ENCODE measurements at regions not wholly inside any gene's neighbourhood (a gene's known extent, or its start where the extent isn't known, plus 50 kb on each side); places are given as distances from the start of the nearest gene placed in this dataset.

DNA sequence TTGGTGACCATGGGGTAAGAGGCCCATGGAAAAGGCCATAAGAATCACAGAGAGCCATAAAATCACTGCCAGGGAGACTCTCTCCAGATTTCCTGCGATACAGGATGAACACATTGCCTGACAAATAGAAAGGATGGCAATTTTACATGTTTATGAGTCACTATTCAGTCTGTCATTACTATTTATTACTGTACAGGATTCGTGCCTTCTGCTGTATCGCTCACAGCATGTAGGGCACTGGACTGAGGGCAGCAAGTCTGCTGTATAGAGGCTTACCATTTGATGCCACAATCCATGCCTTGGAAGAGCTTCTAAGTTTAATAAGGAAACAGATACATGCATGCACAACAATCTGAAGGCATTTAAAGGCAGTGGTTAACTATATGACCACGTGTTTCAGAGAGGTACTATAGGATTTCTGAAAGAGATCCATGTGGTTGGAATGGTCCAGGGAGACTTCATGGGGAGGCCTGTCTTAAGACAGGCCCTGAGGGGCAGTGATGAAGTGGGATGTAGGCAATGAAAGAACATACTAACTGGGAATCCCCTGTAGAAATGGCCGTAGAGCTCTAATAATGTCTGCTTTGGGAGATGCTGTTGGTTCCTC lies 702.4 kb upstream of the RAB6C start:
- TF ChIP-seq POLR2A (IDR thresholded peaks at IDR 0.05) = no peak
- TF ChIP-seq, protein P1, sequence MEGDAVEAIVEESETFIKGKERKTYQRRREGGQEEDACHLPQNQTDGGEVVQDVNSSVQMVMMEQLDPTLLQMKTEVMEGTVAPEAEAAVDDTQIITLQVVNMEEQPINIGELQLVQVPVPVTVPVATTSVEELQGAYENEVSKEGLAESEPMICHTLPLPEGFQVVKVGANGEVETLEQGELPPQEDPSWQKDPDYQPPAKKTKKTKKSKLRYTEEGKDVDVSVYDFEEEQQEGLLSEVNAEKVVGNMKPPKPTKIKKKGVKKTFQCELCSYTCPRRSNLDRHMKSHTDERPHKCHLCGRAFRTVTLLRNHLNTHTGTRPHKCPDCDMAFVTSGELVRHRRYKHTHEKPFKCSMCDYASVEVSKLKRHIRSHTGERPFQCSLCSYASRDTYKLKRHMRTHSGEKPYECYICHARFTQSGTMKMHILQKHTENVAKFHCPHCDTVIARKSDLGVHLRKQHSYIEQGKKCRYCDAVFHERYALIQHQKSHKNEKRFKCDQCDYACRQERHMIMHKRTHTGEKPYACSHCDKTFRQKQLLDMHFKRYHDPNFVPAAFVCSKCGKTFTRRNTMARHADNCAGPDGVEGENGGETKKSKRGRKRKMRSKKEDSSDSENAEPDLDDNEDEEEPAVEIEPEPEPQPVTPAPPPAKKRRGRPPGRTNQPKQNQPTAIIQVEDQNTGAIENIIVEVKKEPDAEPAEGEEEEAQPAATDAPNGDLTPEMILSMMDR (IDR thresholded peaks at IDR 0.05) = no peak
- no peak for TF ChIP-seq EP300 (IDR thresholded peaks at IDR 0.05)

DNA sequence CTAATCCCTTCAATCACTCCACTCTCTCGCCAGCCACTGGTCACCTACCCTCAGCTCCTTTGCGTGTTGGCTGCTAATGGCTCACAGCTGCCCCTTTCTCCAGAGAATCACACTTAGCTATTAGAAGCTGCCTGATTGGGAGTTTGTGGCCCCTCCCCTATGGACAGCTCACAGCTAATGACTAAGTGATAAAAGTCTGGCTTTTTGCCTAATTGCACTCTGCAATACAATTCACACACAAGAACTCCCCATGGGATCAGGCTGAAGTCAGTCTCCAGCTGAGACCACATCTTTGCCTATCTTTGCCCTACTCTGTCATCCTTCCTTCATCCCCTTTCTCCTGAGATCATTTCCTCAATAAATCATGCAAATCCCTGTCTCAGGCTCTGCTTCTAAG lies 701.9 kb upstream of the RAB6C start:
- WGBS, 3 donors = 59 to 88% (median 71%) methylated on average over 2 of the region's 2 CpGs
- Histone ChIP-seq H3K4me3 (no peak overlapping the region), H3K27ac (no peak overlapping the region), H3K4me1 (ENCODE audit: insufficient read depth) (no peaks in the 10 kb centered on the region), H3K27me3 (no peaks in the 10 kb centered on the region), H3K9me3 (no peaks in the 10 kb centered on the region), H3K36me3 (no peaks in the 10 kb centered on the region)
- intact Hi-C loops (cut with DNase I) = no loop called here
- TF ChIP-seq POLR2A (IDR thresholded peaks at IDR 0.05) (no peak), EP300 (IDR thresholded peaks at IDR 0.05) (no peak)
- TF ChIP-seq, protein P1 (IDR thresholded peaks at IDR 0.05) = no peak
- DNase-seq = no peak

More for the DNA sequence above, 702.4 kb upstream of the RAB6C start:
- Histone ChIP-seq H3K36me3 (no peaks in the 10 kb centered on the region), H3K9me3 (no peaks in the 10 kb centered on the region), H3K4me1 (ENCODE audit: insufficient read depth) (no peaks in the 10 kb centered on the region), H3K27ac (no peak overlapping the region), H3K4me3 (no peak overlapping the region), H3K27me3 (no peaks in the 10 kb centered on the region)
- DNase-seq = no peak
- WGBS, 3 donors = 75 to 81% (median 80%) methylated on average over 5 of the region's 5 CpGs
- intact Hi-C loops (cut with DNase I) = no loop called here

DNA sequence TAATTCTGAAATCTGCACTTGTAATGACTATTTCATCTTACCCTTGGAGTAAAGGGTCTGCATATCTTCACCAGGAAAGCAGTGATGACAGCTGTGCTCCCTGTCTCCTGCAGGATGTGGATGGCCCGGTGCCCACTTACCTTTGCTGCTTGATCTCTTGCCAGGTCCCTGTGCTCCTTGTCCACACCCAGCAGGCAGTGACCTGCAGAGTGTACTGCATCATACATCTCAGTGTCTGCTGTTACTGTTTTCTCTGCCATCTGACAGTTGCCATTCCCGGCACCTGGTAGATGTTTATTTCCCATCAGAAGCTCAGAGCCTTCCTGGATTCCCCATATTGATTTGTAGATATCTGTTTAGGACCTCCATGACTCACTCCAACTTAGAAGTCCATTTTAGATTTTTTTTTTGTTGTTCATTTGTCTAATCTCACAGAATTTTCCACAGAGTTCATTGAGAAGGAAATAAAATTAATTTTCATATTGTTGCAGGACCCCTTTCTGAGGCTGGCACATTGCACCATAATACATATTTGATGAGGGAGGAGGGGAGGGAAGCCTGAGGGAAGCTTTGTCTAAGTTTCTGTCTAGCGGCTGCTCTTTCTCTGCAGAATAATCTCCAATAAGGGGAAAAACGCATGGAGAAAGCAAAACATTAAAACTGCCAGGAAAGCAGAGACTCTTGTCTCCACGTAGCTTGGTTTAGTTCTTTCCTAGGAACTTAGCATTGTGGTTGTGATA lies 697.5 kb upstream of the RAB6C start:
- Histone ChIP-seq H3K4me3 (no peak overlapping the region), H3K4me1 (ENCODE audit: insufficient read depth) (no peaks in the 10 kb centered on the region), H3K27me3 (no peaks in the 10 kb centered on the region), H3K36me3 (no peaks in the 10 kb centered on the region), H3K9me3 (peaks cover 0 to 3% of the 10 kb centered on the region in 2 donors), H3K27ac (no peak overlapping the region)
- WGBS, 3 donors = 36 to 47% (median 38%) methylated on average over 5 of the region's 5 CpGs
- TF ChIP-seq, protein P1 (IDR thresholded peaks at IDR 0.05) = no peak
- no peak for TF ChIP-seq POLR2A (IDR thresholded peaks at IDR 0.05)
- TF ChIP-seq EP300 (IDR thresholded peaks at IDR 0.05) = no peak
- intact Hi-C loops (cut with DNase I) = no loop called here
- DNase-seq = no peak

DNA sequence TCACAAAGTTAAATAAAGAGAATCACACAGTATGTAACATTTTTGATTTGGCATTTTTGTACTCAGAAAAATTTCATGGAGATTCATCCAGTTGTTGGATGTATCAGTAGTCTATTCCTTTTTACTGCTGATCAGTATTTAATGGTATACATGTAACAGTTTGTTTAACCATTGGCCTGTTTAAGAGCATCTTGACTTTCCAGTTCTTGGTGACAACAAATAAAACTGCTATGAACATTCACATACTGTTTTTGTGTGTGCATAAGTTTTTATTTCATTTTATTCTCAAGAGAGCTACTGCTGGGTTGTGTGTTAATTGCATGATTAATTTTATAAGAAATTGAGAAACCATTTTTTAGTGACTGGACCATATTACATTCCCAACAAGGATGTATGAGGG lies 694.5 kb upstream of the RAB6C start:
- TF ChIP-seq POLR2A (IDR thresholded peaks at IDR 0.05) (no peak), EP300 (IDR thresholded peaks at IDR 0.05) (no peak)
- TF ChIP-seq, protein P1 (IDR thresholded peaks at IDR 0.05) = no peak
- intact Hi-C loops (cut with DNase I) = no loop called here
- no peaks in the 10 kb centered on the region for H3K27me3 ChIP-seq

More for the DNA sequence above, 694.5 kb upstream of the RAB6C start:
- DNase-seq = no peak
- Histone ChIP-seq H3K4me3 (no peak overlapping the region), H3K9me3 (peaks cover 0 to 3% of the 10 kb centered on the region in 2 donors), H3K36me3 (no peaks in the 10 kb centered on the region), H3K4me1 (ENCODE audit: insufficient read depth) (no peaks in the 10 kb centered on the region), H3K27ac (no peak overlapping the region)

Data from ovary (tissue), 7 donors.